K562 (cell line): ENCODE measurements at regions not wholly inside any gene's neighbourhood (a gene's known extent, or its start where the extent isn't known, plus 50 kb on each side); places are given as distances from the start of the nearest gene placed in this dataset.
"Not testable (repeated sequence)": the region's sequence is repeated elsewhere in the genome, so short reads cannot be mapped to it uniquely, and the experiment has no call there.

Source experiments
- ATF1 ChIP-seq, 2 experiments: fragments of 450-650 bp in 1 of 2; IDR thresholded peaks; 2 replicates each; pipeline ENCODE4 v1.6.1; 2016; ENCODE audit warnings: missing compliant biosample characterization in 1 of 2, missing genetic modification characterization in 1 of 2
- CREB1 ChIP-seq, 2 experiments: sonication (generic) in 1 of 2; formaldehyde crosslinking in 1 of 2; IDR thresholded peaks; 2 replicates each; pipeline versions ENCODE4 v1.6.1 to v1.8.0; 2012 to 2022; ENCODE audit warnings: inconsistent platforms in 1 of 2, mild to moderate bottlenecking in 1 of 2, missing genetic modification reagents in 1 of 2, moderate library complexity in 1 of 2
- CREM ChIP-seq: IDR thresholded peaks from 2 replicates; pipeline ENCODE4 v1.6.1; 2014; ENCODE audit warnings: antibody characterized with exemption, low read depth
- CTBP1 ChIP-seq: fragments of 450-650 bp; IDR thresholded peaks from 2 replicates; pipeline ENCODE4 v1.6.1; 2016; ENCODE audit warnings: borderline replicate concordance
- CXXC5 ChIP-seq: fragments of 250-450 bp; sonication (Bioruptor Pico); IDR thresholded peaks from 2 replicates; pipeline ENCODE4 v1.8.0; 2022; ENCODE audit warnings: inconsistent platforms, mild to moderate bottlenecking, moderate library complexity
- ESRRA ChIP-seq: fragments of 450-650 bp; IDR thresholded peaks from 2 replicates; pipeline ENCODE4 v1.6.1; 2014; ENCODE audit warnings: low read depth, mild to moderate bottlenecking, moderate library complexity, borderline replicate concordance
- GABPA ChIP-seq: fragments of 200-800 bp; sonication (Bioruptor generic); conservative IDR thresholded peaks from 2 replicates; pipeline ENCODE4 v1.6.1; 2016; ENCODE audit warnings: low read depth, missing genetic modification characterization, missing compliant biosample characterization
- MAZ ChIP-seq, 2 experiments: fragments of 450-650 bp in 1 of 2; sonication (generic) in 1 of 2; formaldehyde crosslinking; IDR thresholded peaks in 1 of 2; conservative IDR thresholded peaks in 1 of 2; 2 replicates each; pipeline versions ENCODE4 v1.4.0 to v1.5.0; 2020; ENCODE audit warnings: mild to moderate bottlenecking in 1 of 2, missing genetic modification reagents in 1 of 2
- MBD2 ChIP-seq: sonication (generic); IDR thresholded peaks from 2 replicates; pipeline ENCODE4 v1.6.1; 2016; ENCODE audit warnings: low read depth, borderline replicate concordance
- POLR2G ChIP-seq: fragments of 200-400 bp; formaldehyde crosslinking; IDR thresholded peaks from 2 replicates; pipeline ENCODE4 v1.6.1; 2017; ENCODE audit warnings: low read depth, mild to moderate bottlenecking, antibody characterized with exemption, low read length, moderate library complexity
- RBFOX2 ChIP-seq: fragments of 200-400 bp; formaldehyde crosslinking; IDR thresholded peaks from 2 replicates; pipeline ENCODE4 v1.6.1; 2017; ENCODE audit warnings: low read depth, mild to moderate bottlenecking, low read length, moderate library complexity
- TAF1 ChIP-seq: IDR thresholded peaks from 2 replicates; pipeline ENCODE4 v1.6.1; 2011; ENCODE audit warnings: mild to moderate bottlenecking, low read length, moderate library complexity; ENCODE audit not compliant: insufficient read depth, control insufficient read depth, severe bottlenecking; ENCODE audit errors: extremely low read depth
- YY1 ChIP-seq, 3 experiments: IDR thresholded peaks; 2 replicates each; pipeline ENCODE4 v1.6.1; 2011; ENCODE audit warnings: low read length in 2 of 3, mild to moderate bottlenecking in 2 of 3, moderate library complexity in 2 of 3, borderline replicate concordance in 1 of 3, control low read depth in 1 of 3, low read depth in 1 of 3; ENCODE audit not compliant: insufficient read depth in 3 of 3, insufficient replicate concordance in 2 of 3, control insufficient read depth in 1 of 3, insufficient read length in 1 of 3; ENCODE audit errors: extremely low read depth in 1 of 3
- TF ChIP-seq, protein P1 (sequence below), 2 experiments: fragments of 450-650 bp; conservative IDR thresholded peaks; 2 replicates each; pipeline ENCODE4 v1.6.1; 2017; ENCODE audit warnings: mild to moderate bottlenecking in 2 of 2, moderate library complexity in 2 of 2
- TF ChIP-seq, protein P2 (sequence below): fragments of 450-650 bp; IDR thresholded peaks from 2 replicates; pipeline ENCODE4 v1.6.1; 2014; ENCODE audit warnings: low read depth, mild to moderate bottlenecking, moderate library complexity, borderline replicate concordance
- TF ChIP-seq, protein P3 (sequence below): sonication (generic); formaldehyde crosslinking; IDR thresholded peaks from 2 replicates; pipeline ENCODE4 v1.8.0; 2022; ENCODE audit warnings: missing genetic modification reagents, mild to moderate bottlenecking, moderate library complexity, borderline replicate concordance

DNA sequence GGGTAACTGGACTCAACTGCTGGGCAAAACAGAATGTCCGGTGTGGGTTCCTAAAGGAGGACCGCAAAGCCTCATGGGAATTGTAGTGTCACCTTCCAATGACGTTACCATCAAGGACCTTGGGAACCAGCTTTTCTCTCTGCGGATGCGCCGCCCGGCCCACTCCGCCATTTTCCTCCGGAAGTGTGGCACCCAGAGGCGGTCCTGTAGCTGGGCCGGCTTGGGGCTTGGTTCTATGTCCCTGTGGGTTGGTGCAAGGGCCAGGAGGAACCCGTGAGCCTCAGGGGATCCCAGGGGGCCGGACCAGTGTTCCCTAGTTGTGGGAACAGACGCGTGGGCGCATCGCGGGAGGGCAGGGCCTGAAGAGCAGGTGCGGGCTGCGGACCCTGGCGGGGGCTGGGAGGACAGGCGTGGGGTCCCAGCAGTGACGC is 175.1 kb downstream of the CWH43 start (continued):
- TF ChIP-seq, protein P1, sequence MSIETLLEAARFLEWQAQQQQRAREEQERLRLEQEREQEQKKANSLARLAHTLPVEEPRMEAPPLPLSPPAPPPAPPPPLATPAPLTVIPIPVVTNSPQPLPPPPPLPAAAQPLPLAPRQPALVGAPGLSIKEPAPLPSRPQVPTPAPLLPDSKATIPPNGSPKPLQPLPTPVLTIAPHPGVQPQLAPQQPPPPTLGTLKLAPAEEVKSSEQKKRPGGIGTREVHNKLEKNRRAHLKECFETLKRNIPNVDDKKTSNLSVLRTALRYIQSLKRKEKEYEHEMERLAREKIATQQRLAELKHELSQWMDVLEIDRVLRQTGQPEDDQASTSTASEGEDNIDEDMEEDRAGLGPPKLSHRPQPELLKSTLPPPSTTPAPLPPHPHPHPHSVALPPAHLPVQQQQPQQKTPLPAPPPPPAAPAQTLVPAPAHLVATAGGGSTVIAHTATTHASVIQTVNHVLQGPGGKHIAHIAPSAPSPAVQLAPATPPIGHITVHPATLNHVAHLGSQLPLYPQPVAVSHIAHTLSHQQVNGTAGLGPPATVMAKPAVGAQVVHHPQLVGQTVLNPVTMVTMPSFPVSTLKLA (conservative IDR thresholded peaks at IDR 0.05): peak in 1 of 2 experiments; percentile 29; a peak in 1 of 4 replicates
- TF ChIP-seq TAF1 (peak; percentile 34), POLR2G (peak; percentile 85), ATF1 (tag; IDR thresholded peaks at IDR 0.05) (peak; percentile 79), RBFOX2 (peak; percentile 85), CREB1 (IDR thresholded peaks at IDR 0.05) (peak; percentile 66), CREB1 (CRISPR knock-in tag; IDR thresholded peaks at IDR 0.05) (peak; percentile 53), CTBP1 (peak; percentile 18; the same call in 1 of the 2 replicates), MAZ (CRISPR knock-in tag; conservative IDR thresholded peaks at IDR 0.05 in 1 of 2, IDR thresholded peaks at IDR 0.05 in 1 of 2) (peak in 1 of 2 experiments; percentile 40; a peak in 1 of 4 replicates), YY1 (IDR thresholded peaks at IDR 0.05; ENCODE audit: borderline replicate concordance in 1 of 3, control insufficient read depth in 1 of 3, extremely low read depth in 1 of 3, insufficient read depth in 3 of 3, insufficient read length in 1 of 3, insufficient replicate concordance in 2 of 3, low read depth in 1 of 3, low read length in 2 of 3) (peak in 2 of 3 experiments; percentile 76 to 90), ESRRA (0 out of 2 replicates have a peak, but pooled peaks have one; percentile 20), MBD2 (0 out of 2 replicates have a peak, but pooled peaks have one; percentile 41), CREM (peak; percentile 90), CXXC5 (peak; percentile 32), GABPA (tag) (peak; percentile 84)
- TF ChIP-seq ATF1 (CRISPR knock-in tag; IDR thresholded peaks at IDR 0.05): not testable (repeated sequence)
- TF ChIP-seq, protein P2, sequence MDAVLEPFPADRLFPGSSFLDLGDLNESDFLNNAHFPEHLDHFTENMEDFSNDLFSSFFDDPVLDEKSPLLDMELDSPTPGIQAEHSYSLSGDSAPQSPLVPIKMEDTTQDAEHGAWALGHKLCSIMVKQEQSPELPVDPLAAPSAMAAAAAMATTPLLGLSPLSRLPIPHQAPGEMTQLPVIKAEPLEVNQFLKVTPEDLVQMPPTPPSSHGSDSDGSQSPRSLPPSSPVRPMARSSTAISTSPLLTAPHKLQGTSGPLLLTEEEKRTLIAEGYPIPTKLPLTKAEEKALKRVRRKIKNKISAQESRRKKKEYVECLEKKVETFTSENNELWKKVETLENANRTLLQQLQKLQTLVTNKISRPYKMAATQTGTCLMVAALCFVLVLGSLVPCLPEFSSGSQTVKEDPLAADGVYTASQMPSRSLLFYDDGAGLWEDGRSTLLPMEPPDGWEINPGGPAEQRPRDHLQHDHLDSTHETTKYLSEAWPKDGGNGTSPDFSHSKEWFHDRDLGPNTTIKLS: peak; percentile 87; the same call in 1 of the 2 replicates
- TF ChIP-seq, protein P3, sequence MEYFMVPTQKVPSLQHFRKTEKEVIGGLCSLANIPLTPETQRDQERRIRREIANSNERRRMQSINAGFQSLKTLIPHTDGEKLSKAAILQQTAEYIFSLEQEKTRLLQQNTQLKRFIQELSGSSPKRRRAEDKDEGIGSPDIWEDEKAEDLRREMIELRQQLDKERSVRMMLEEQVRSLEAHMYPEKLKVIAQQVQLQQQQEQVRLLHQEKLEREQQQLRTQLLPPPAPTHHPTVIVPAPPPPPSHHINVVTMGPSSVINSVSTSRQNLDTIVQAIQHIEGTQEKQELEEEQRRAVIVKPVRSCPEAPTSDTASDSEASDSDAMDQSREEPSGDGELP (CRISPR knock-in tag): peak; percentile 32; the same call in 1 of the 2 replicates
